Activated CD4-positive, alpha-beta memory T cell treated with anti-CD3 and anti-CD28 coated beads for 36 hours (primary cell): ENCODE measurements at regions not wholly inside any gene's neighbourhood (a gene's known extent, or its start where the extent isn't known, plus 50 kb on each side); places are given as distances from the start of the nearest gene placed in this dataset.
"Not testable (repeated sequence)": the region's sequence is repeated elsewhere in the genome, so short reads cannot be mapped to it uniquely, and the experiment has no call there.

ENCODE experiments used
- CTCF ChIA-PET: fragments of 350-600 bp; sonication (Branson Sonifier 250); formaldehyde crosslinking; loops from one replicate; lab custom pipeline; 2021; ENCODE audit warnings: antibody characterized with exemption, inconsistent platforms; lab: Charles Lee
- POLR2A ChIA-PET: fragments of 350-600 bp; sonication (Branson Sonifier 250); formaldehyde crosslinking; loops from one replicate; lab custom pipeline; 2021; ENCODE audit warnings: antibody characterized with exemption; lab: Charles Lee
- DNase-seq: peaks from one replicate; pipeline ENCODE4 v3.0.0-alpha.2; 2020
- H3K27ac Mint-ChIP-seq: one replicate; pipeline ENCODE4 v1.8.0; 2021; ENCODE audit warnings: mixed read lengths
- H3K27me3 Mint-ChIP-seq: one replicate; pipeline ENCODE4 v1.8.0; 2021; ENCODE audit warnings: mixed read lengths
- H3K36me3 Mint-ChIP-seq: one replicate; pipeline ENCODE4 v1.8.0; 2021; ENCODE audit warnings: mixed read lengths
- H3K4me1 Mint-ChIP-seq: one replicate; pipeline ENCODE4 v1.8.0; 2021; ENCODE audit warnings: low read depth, mixed read lengths
- H3K4me3 Mint-ChIP-seq: one replicate; pipeline ENCODE4 v1.8.0; 2021; ENCODE audit warnings: mild to moderate bottlenecking, mixed read lengths
- H3K9me3 Mint-ChIP-seq: one replicate; pipeline ENCODE4 v1.8.0; 2021; ENCODE audit warnings: mixed read lengths
- intact Hi-C: fragments of 100-400 bp; cut with micrococcal nuclease; formaldehyde crosslinking; loops from one replicate; pipeline ENCODE4 v1.15.1; 2023

- no peak for DNase-seq
- no peaks in the 10 kb centered on the region for H3K36me3 Mint-ChIP-seq
- H3K4me1 Mint-ChIP-seq = no peaks in the 10 kb centered on the region
- ChIA-PET CTCF (no interaction called here), POLR2A (no interaction called here)
- H3K27ac Mint-ChIP-seq = no peak overlapping the region
- intact Hi-C loops = no loop called here
- no peaks in the 10 kb centered on the region for H3K27me3 Mint-ChIP-seq
- H3K4me3 Mint-ChIP-seq = no peak overlapping the region
- H3K9me3 Mint-ChIP-seq = no peaks in the 10 kb centered on the region
Observed at GRCh38 chr9:75452512-75452911, 364.2 kb downstream of the OSTF1 start.

DNA sequence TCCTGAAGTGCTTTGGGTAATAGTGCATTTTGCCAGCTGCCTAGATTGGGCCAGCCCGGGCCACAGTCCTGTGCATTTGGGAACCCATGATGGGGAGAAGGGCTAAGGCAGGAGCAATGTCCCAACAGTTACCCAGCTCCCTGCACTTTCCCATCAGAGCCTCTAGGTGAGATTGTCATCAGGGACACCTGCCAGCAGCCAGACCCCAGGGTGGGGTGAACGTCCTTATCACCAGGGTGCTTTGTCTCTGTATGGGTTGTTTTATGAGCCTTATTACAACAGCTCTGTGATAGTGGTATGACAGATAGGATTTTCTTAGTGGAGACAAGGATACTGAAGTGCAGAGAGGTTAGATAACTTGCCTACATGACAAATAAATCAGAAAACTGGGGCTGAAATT, 365.7 kb downstream of the OSTF1 start:
- Mint-ChIP-seq H3K4me1 (no peaks in the 10 kb centered on the region), H3K4me3 (no peak overlapping the region), H3K27me3 (no peaks in the 10 kb centered on the region), H3K27ac (no peak overlapping the region), H3K9me3 (no peaks in the 10 kb centered on the region), H3K36me3 (no peaks in the 10 kb centered on the region)
- CTCF ChIA-PET = no interaction called here
- POLR2A ChIA-PET = no interaction called here
- intact Hi-C loops = no loop called here
- DNase-seq = no peak

DNA sequence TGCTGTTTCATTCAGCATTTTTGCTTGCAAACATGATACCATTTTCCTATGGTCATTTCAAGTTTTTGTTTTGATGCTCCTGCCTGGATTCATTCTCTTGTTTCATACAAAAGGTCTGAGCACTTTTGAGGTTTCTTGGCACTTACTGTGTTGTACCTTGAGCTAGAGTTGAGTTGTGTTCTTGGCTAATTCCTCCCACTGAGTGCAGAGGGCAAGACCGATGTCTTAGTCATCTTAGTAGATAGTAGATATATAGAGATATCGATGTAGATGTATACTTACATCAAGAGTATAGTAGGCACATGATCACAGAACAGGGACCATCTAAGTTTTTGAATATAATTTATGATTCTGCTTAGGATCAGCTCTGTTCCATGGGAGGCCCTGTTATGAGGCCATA, 366.6 kb downstream of the OSTF1 start:
- ChIA-PET POLR2A (no interaction called here), CTCF (no interaction called here)
- DNase-seq = no peak
- intact Hi-C loops = no loop called here
- Mint-ChIP-seq H3K4me1 (no peaks in the 10 kb centered on the region), H3K36me3 (no peaks in the 10 kb centered on the region), H3K4me3 (no peak overlapping the region), H3K27ac (no peak overlapping the region), H3K27me3 (no peaks in the 10 kb centered on the region), H3K9me3 (no peaks in the 10 kb centered on the region)

DNA sequence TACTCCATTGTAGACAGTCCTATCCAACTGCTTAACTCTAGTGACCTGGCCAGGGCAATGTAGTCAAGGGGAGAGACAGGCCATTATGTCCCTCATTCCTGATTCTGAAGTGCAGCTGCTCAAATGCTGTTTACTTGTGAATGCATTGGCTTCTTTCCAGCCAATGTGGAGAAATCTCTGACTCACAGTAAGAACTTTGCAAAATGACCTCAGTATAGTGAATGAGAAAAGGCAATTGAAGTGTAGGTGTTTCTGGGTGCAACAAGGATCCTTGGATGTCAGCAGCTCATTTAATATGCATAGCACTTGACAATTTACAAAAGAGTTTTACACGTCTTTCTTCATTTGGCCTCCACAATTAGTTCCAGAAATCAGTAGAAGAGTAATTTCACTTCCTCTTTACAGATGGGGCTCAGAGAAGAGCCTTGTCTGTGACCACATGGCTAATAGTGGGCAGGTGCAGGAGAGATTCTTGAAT, 367.2 kb downstream of the OSTF1 start:
- Mint-ChIP-seq H3K4me3 (no peak overlapping the region), H3K27ac (no peak overlapping the region), H3K36me3 (no peaks in the 10 kb centered on the region), H3K27me3 (no peaks in the 10 kb centered on the region), H3K9me3 (no peaks in the 10 kb centered on the region), H3K4me1 (no peaks in the 10 kb centered on the region)
- ChIA-PET CTCF (no interaction called here), POLR2A (no interaction called here)
- intact Hi-C loops = no loop called here
- DNase-seq = no peak

DNA sequence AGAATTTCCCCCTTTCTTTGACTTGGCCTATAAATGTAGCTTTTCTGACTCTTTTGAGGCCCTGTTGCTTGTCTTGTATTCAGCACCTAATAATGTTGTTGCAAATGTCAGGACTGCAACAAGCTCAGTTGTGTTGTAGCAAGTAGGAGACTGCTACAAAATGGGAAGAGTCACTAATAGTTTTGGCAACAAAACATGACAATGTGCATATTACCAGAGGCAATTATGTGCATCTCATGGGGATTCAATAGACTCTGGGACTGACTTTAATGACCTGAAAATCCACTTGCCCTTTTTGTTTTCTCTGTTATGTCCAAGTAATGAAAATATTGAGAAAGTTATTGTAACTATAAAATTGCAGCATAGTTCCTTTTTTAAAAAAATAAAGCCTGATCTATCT, 368.4 kb downstream of the OSTF1 start:
- H3K27ac Mint-ChIP-seq = no peak overlapping the region
- CTCF ChIA-PET = no interaction called here
- DNase-seq = no peak
- no peaks in the 10 kb centered on the region for H3K27me3 Mint-ChIP-seq
- no peaks in the 10 kb centered on the region for H3K36me3 Mint-ChIP-seq
- H3K9me3 Mint-ChIP-seq = no peaks in the 10 kb centered on the region
- intact Hi-C loops = no loop called here
- POLR2A ChIA-PET = no interaction called here
- no peaks in the 10 kb centered on the region for H3K4me1 Mint-ChIP-seq
- H3K4me3 Mint-ChIP-seq = no peak overlapping the region

- Mint-ChIP-seq H3K4me3 (no peak overlapping the region), H3K27me3 (no peaks in the 10 kb centered on the region), H3K9me3 (no peaks in the 10 kb centered on the region), H3K36me3 (no peaks in the 10 kb centered on the region), H3K27ac (no peak overlapping the region), H3K4me1 (no peaks in the 10 kb centered on the region)
- no peak for DNase-seq
- ChIA-PET POLR2A (no interaction called here), CTCF (no interaction called here)
- intact Hi-C loops = no loop called here
Observed at GRCh38 chr9:75457474-75458011, 369.2 kb downstream of the OSTF1 start.

DNA sequence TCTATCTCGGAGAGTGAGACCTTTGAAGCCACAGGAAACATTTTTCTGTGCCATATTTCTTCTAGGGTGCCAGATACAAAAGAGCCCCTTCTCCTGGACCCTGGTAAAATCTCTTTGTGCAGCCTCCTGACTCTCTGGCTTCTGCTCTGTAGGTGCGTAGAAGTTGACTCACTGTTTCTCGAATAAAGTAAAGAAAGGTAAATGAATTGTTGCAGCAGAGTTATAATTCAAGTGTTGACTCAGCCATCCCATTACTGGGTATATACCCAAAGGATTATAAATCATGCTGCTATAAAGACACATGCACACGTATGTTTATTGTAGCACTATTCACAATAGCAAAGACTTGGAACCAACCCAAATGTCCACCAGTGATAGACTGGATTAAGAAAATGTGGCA, 371.0 kb downstream of the OSTF1 start:
- H3K27me3 Mint-ChIP-seq, intact Hi-C loops: not testable (repeated sequence)

DNA sequence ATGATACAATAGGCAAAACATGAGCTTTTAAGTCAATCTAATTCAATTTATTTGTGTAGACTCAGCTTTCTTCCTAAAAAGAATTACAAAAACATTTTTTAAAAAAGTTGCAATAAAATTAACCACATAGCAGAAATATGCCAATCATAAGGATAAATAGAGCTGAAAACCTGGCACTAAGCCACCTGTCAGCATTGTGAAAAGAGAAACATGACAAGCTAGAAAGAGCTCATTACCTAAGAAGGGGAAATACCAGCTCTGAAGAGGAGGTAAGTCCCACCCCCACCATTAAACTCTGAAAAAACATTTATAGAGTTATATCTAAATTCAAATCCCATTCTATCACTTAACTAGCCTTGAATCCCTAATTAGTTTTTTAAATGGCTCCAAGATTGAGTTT, 372.9 kb downstream of the OSTF1 start:
- ChIA-PET CTCF (no interaction called here), POLR2A (no interaction called here)
- H3K4me3 Mint-ChIP-seq = no peak overlapping the region
- H3K4me1 Mint-ChIP-seq = no peaks in the 10 kb centered on the region
- intact Hi-C loops = no loop called here
- no peaks in the 10 kb centered on the region for H3K27me3 Mint-ChIP-seq
- no peaks in the 10 kb centered on the region for H3K9me3 Mint-ChIP-seq
- DNase-seq = no peak
- no peaks in the 10 kb centered on the region for H3K36me3 Mint-ChIP-seq
- H3K27ac Mint-ChIP-seq = no peak overlapping the region

More for the DNA sequence above, 371.0 kb downstream of the OSTF1 start:
- H3K36me3 Mint-ChIP-seq, POLR2A ChIA-PET, H3K4me3 Mint-ChIP-seq, H3K4me1 Mint-ChIP-seq, CTCF ChIA-PET, H3K9me3 Mint-ChIP-seq, H3K27ac Mint-ChIP-seq, DNase-seq: not testable (repeated sequence)

DNA sequence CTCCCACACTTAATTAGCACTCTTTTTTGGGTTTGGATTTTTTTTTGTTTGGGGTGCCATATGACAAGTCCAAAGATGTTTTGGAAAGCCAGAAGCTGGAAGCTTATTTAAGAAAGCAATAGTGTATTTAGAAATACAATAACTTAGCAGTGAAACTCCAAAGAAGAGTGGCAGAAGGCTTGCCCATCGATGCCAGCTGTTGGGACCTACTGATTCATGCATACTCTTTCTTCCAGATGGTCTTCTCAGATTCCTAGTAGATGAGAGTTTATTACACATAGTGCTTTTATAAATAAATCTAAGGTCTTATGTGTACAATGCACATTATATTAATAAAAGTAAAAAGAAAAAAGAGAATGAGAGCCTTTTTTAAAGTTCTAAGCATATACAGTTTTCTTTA, 374.6 kb downstream of the OSTF1 start:
- Mint-ChIP-seq H3K4me1 (no peaks in the 10 kb centered on the region), H3K9me3 (no peaks in the 10 kb centered on the region), H3K4me3 (no peak overlapping the region), H3K27me3 (no peaks in the 10 kb centered on the region), H3K36me3 (no peaks in the 10 kb centered on the region), H3K27ac (no peak overlapping the region)
- POLR2A ChIA-PET = no interaction called here
- intact Hi-C loops = no loop called here
- DNase-seq = no peak
- CTCF ChIA-PET = no interaction called here

DNA sequence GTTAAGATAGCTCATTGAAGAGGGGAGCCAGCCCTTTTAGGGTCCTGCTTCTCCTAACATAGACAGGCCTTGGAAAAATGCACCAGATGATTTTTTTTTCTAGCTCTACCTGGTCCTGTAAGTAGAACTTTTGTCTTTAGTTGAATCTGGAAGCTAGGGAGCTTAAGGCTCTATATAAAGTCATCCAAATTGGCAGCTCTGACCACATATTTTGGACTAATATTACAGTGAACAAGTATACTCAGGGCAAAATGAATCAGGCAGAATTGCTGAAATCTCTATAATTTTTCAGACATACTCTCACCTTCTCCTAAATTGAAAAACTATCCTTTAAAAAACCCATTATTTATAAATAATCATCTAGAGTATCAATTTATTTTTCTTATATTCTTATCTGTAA, 375.6 kb downstream of the OSTF1 start:
- intact Hi-C loops = no loop called here
- H3K9me3 Mint-ChIP-seq = no peaks in the 10 kb centered on the region

GRCh38 chr9:75464726-75465125, 376.4 kb downstream of the OSTF1 start:
- Mint-ChIP-seq H3K4me3 (no peak overlapping the region), H3K9me3 (no peaks in the 10 kb centered on the region), H3K36me3 (no peaks in the 10 kb centered on the region), H3K4me1 (no peaks in the 10 kb centered on the region), H3K27me3 (no peaks in the 10 kb centered on the region), H3K27ac (no peak overlapping the region)
- ChIA-PET CTCF (no interaction called here), POLR2A (interaction anchor here (0.6 kb wide), 1 partner anchor 338 kb away, joined by 3 read pairs; no protein-coding TSS in a partner anchor)
- intact Hi-C loops = no loop called here
- no peak for DNase-seq

More for the DNA sequence above, 375.6 kb downstream of the OSTF1 start:
- DNase-seq = no peak
- no peaks in the 10 kb centered on the region for H3K36me3 Mint-ChIP-seq
- no peaks in the 10 kb centered on the region for H3K27me3 Mint-ChIP-seq
- no peaks in the 10 kb centered on the region for H3K4me1 Mint-ChIP-seq
- ChIA-PET CTCF (no interaction called here), POLR2A (interaction anchor here (0.6 kb wide), 1 partner anchor 337 kb away, joined by 3 read pairs; no protein-coding TSS in a partner anchor)
- no peak overlapping the region for H3K4me3 Mint-ChIP-seq
- no peak overlapping the region for H3K27ac Mint-ChIP-seq

DNA sequence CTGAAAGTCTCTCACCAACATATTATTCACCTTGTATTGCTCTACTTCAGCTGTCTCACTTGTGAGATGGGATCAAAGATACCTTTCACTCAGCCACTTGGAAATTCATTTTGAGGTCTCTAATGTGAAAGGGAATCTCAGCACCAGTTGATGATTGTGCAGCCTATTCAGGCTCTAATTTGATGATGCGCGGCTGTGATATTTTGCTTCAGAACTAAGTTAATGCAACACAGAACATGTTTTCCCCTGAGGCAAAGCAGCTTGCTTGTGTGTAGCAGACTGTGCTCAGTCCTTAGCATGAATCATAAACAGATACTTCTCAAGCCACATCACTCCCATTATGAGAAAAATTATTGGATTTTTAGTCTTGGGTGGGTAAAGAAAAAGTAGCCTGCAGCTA, 378.8 kb downstream of the OSTF1 start:
- Mint-ChIP-seq H3K4me3 (no peak overlapping the region), H3K4me1 (no peaks in the 10 kb centered on the region), H3K36me3 (no peaks in the 10 kb centered on the region), H3K27ac (no peak overlapping the region), H3K9me3 (no peaks in the 10 kb centered on the region), H3K27me3 (no peaks in the 10 kb centered on the region)
- DNase-seq = no peak
- ChIA-PET POLR2A (no interaction called here), CTCF (no interaction called here)
- intact Hi-C loops = no loop called here

DNA sequence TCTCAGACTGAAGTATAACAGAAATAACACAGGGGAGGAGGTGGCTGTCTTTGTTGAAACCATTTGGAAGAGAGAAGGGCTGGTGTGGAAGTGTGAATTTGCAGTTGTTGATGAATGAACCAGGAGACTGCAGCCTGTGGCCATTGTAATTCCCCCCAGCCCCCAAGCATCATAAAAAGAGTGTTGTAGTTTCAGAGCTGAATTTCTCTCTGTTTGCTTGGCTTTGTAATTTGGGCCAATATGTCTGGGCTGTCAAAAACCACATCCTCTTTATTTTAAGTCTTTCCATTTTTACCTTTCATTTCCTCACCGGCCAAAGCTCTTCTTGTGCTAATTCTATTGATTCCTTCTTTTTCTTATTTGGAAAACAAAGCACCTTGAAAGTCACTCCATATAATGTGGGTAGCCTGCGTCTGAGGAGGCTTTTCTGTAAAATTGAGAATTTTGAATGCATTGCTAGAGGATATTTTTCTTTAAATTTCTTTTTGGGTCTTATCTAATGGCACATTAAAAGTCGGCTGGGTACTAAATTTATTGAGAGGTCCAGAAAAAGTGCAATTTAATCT, 383.3 kb downstream of the OSTF1 start:
- Mint-ChIP-seq H3K27me3 (no peaks in the 10 kb centered on the region), H3K36me3 (no peaks in the 10 kb centered on the region), H3K4me1 (no peaks in the 10 kb centered on the region), H3K27ac (no peak overlapping the region), H3K4me3 (no peak overlapping the region), H3K9me3 (no peaks in the 10 kb centered on the region)
- DNase-seq = no peak
- ChIA-PET POLR2A (no interaction called here), CTCF (no interaction called here)
- intact Hi-C loops = no loop called here
